IMR-90 (cell line): ENCODE measurements at regions not wholly inside any gene's neighbourhood (a gene's known extent, or its start where the extent isn't known, plus 50 kb on each side); places are given as distances from the start of the nearest gene placed in this dataset.

Source experiments
- ATAC-seq: fragments of 200-7000 bp; cut with Tn5 transposase; 2 replicates; pipeline ENCODE4 v1.9.1; 2020; ENCODE audit warnings: low read depth, mild to moderate bottlenecking, moderate library complexity
- BruUV-seq: library from RNA; stranded (reverse); fragments of 400-500 nt; replicated peaks from 2 replicates; lab custom pipeline; 2021; lab: Mats Ljungman, UMichigan
- CTCF ChIA-PET: fragments of 300-600 bp; formaldehyde crosslinking; extraction: SDS; loops from one replicate; lab custom pipeline; 2021; ENCODE audit warnings: antibody characterized with exemption; lab: Yijun Ruan, JAX
- POLR2A ChIA-PET: fragments of 300-600 bp; sonication (Branson Sonifier 250); formaldehyde crosslinking; loops from one replicate; lab custom pipeline; 2022; ENCODE audit warnings: antibody characterized with exemption; ENCODE audit not compliant: unreplicated experiment; lab: Charles Lee
- DNase-seq: peaks from one replicate; pipeline ENCODE4 v3.0.0; 2013
- H2AFZ ChIP-seq: replicated peaks from 2 replicates; pipeline ENCODE3; 2013; ENCODE audit warnings: low read length, mild to moderate bottlenecking; ENCODE audit not compliant: poor library complexity
- H2AK5ac ChIP-seq: 2 replicates; pipeline ENCODE4 v1.6.1; 2013; ENCODE audit warnings: low read depth, low read length, inconsistent platforms
- H2AK9ac ChIP-seq: replicated peaks from 2 replicates; pipeline ENCODE3; 2013; ENCODE audit warnings: mild to moderate bottlenecking, low read depth, low read length, moderate library complexity; ENCODE audit not compliant: poor library complexity
- H2BK120ac ChIP-seq: 2 replicates; pipeline ENCODE4 v1.6.1; 2013; ENCODE audit warnings: low read depth, low read length, inconsistent platforms
- H2BK15ac ChIP-seq: 3 replicates; pipeline ENCODE4 v1.6.1; 2013; ENCODE audit warnings: low read depth, low read length, inconsistent platforms
- H2BK20ac ChIP-seq: 2 replicates; pipeline ENCODE4 v1.6.1; 2013; ENCODE audit warnings: low read depth, mild to moderate bottlenecking, inconsistent platforms, low read length, moderate library complexity
- H2BK5ac ChIP-seq: 2 replicates; pipeline ENCODE4 v1.6.1; 2013; ENCODE audit warnings: mild to moderate bottlenecking, low read depth, low read length, inconsistent platforms; ENCODE audit not compliant: poor library complexity, severe bottlenecking
- H3K14ac ChIP-seq: replicated peaks from 2 replicates; pipeline ENCODE4 v1.6.1; 2013; ENCODE audit warnings: low read depth, low read length, inconsistent platforms
- H3K18ac ChIP-seq: 2 replicates; pipeline ENCODE4 v1.6.1; 2013; ENCODE audit warnings: low read depth, low read length, control low read depth
- H3K23ac ChIP-seq: 2 replicates; pipeline ENCODE4 v1.6.1; 2013; ENCODE audit warnings: low read depth, low read length, inconsistent platforms
- H3K27ac ChIP-seq: 2 replicates; pipeline ENCODE4 v1.5.1; 2013; ENCODE audit warnings: mild to moderate bottlenecking, control low read depth, low read length; ENCODE audit not compliant: insufficient read depth
- H3K27me3 ChIP-seq: 2 replicates; pipeline ENCODE4 v1.6.1; 2013; ENCODE audit warnings: low read length; ENCODE audit not compliant: control insufficient read depth, insufficient read depth
- H3K36me3 ChIP-seq: 2 replicates; pipeline ENCODE4 v1.6.1; 2013; ENCODE audit warnings: low read length, mixed read lengths; ENCODE audit not compliant: control insufficient read depth, insufficient read depth
- H3K4ac ChIP-seq: 2 replicates; pipeline ENCODE4 v1.6.1; 2013; ENCODE audit warnings: low read depth, low read length, inconsistent platforms
- H3K4me1 ChIP-seq: 2 replicates; pipeline ENCODE4 v1.6.1; 2013; ENCODE audit warnings: low read length, mixed read lengths; ENCODE audit not compliant: control insufficient read depth, insufficient read depth
- H3K4me2 ChIP-seq: 2 replicates; pipeline ENCODE4 v1.6.1; 2013; ENCODE audit warnings: low read depth, mild to moderate bottlenecking, control low read depth, low read length, moderate library complexity
- H3K4me3 ChIP-seq: 2 replicates; pipeline ENCODE4 v1.5.1; 2013; ENCODE audit warnings: low read depth, mild to moderate bottlenecking, control low read depth, low read length, moderate library complexity; ENCODE audit not compliant: insufficient read depth
- H3K56ac ChIP-seq: 2 replicates; pipeline ENCODE4 v1.6.1; 2013; ENCODE audit warnings: low read length, inconsistent platforms; ENCODE audit not compliant: insufficient read depth; ENCODE audit errors: extremely low read depth
- H3K79me1 ChIP-seq, 2 experiments: 2 replicates each; pipeline ENCODE4 v1.6.1; 2013; ENCODE audit warnings: low read length in 2 of 2, inconsistent platforms in 1 of 2, low read depth in 1 of 2
- H3K9ac ChIP-seq: 2 replicates; pipeline ENCODE4 v1.6.1; 2013; ENCODE audit warnings: low read depth, low read length, control low read depth
- H3K9me1 ChIP-seq: 2 replicates; pipeline ENCODE4 v1.6.1; 2013; ENCODE audit warnings: low read length, inconsistent platforms; ENCODE audit not compliant: insufficient read depth
- H3K9me3 ChIP-seq: 2 replicates; pipeline ENCODE4 v1.6.1; 2013; ENCODE audit warnings: low read length; ENCODE audit not compliant: control insufficient read depth, insufficient read depth
- H4K20me1 ChIP-seq: 2 replicates; pipeline ENCODE4 v1.6.1; 2013; ENCODE audit warnings: low read length, inconsistent platforms; ENCODE audit not compliant: insufficient read depth
- H4K5ac ChIP-seq: 2 replicates; pipeline ENCODE4 v1.6.1; 2013; ENCODE audit warnings: mild to moderate bottlenecking, low read depth, low read length, control low read depth
- H4K8ac ChIP-seq, 2 experiments: 2 replicates each; pipeline ENCODE4 v1.6.1; 2013; ENCODE audit warnings: low read depth in 2 of 2, low read length in 2 of 2, control low read depth in 1 of 2, inconsistent platforms in 1 of 2
- H4K91ac ChIP-seq: 2 replicates; pipeline ENCODE4 v1.6.1; 2013; ENCODE audit warnings: low read depth, low read length, inconsistent platforms; ENCODE audit not compliant: insufficient read depth
- BHLHE40 ChIP-seq: fragments of 150-350 bp; IDR thresholded peaks from 2 replicates; pipeline ENCODE4 v1.6.1; 2016; ENCODE audit warnings: mild to moderate bottlenecking, low read depth, low read length
- CTCF ChIP-seq: conservative IDR thresholded peaks from 2 replicates; pipeline ENCODE4 v1.5.1; 2012; ENCODE audit warnings: mild to moderate bottlenecking, low read depth, low read length, improper control_type of control experiment
- ELK1 ChIP-seq: fragments of 150-350 bp; IDR thresholded peaks from 2 replicates; pipeline ENCODE4 v1.6.1; 2016; ENCODE audit warnings: low read depth, mild to moderate bottlenecking, low read length, moderate library complexity, borderline replicate concordance
- FOS ChIP-seq: fragments of 150-350 bp; IDR thresholded peaks from 2 replicates; pipeline ENCODE4 v1.6.1; 2016; ENCODE audit warnings: low read depth, low read length
- MAFK ChIP-seq: IDR thresholded peaks from 2 replicates; pipeline ENCODE4 v1.6.1; 2012; ENCODE audit warnings: low read depth, low read length, improper control_type of control experiment
- MAZ ChIP-seq: IDR thresholded peaks from 2 replicates; pipeline ENCODE4 v1.6.1; 2012; ENCODE audit warnings: low read depth, mild to moderate bottlenecking, low read length, improper control_type of control experiment, moderate library complexity, borderline replicate concordance
- RFX5 ChIP-seq: IDR thresholded peaks from 2 replicates; pipeline ENCODE4 v1.8.0; 2012; ENCODE audit warnings: low read depth, mild to moderate bottlenecking, low read length, moderate library complexity
- SMC3 ChIP-seq: fragments of 150-350 bp; IDR thresholded peaks from 2 replicates; pipeline ENCODE4 v1.6.1; 2016; ENCODE audit warnings: low read depth, mild to moderate bottlenecking, antibody characterized with exemption, low read length, moderate library complexity
- USF2 ChIP-seq: fragments of 150-350 bp; IDR thresholded peaks from 2 replicates; pipeline ENCODE4 v1.6.1; 2017; ENCODE audit warnings: mild to moderate bottlenecking, antibody characterized with exemption, low read length, low read depth
- WGBS, 2 experiments: methylation state at CpG; one replicate each; pipeline versions ENCODE4 v1.1.5 to v1.1.7; 2013; ENCODE audit warnings: missing lambda C conversion rate in 2 of 2; ENCODE audit not compliant: insufficient read length in 1 of 2; ENCODE audit errors: extremely low coverage in 2 of 2; 5-methylcytosine and 5-hydroxymethylcytosine counted together
- dilution Hi-C: fragments of 300-500 bp; cut with HindIII; formaldehyde crosslinking; loops from one replicate; pipeline ENCODE4 v1.14.3; 2018; ENCODE audit warnings: low sequenced_read_pairs; ENCODE audit not compliant: unreplicated experiment
- in situ Hi-C: fragments of 300-500 bp; cut with MboI; formaldehyde crosslinking; loops from 3 replicates; pipeline ENCODE4 v1.14.3; 2019; ENCODE audit warnings: low sequenced_read_pairs, inconsistent platforms, mixed read lengths
- intact Hi-C: fragments of 100-400 bp; cut with micrococcal nuclease; formaldehyde crosslinking; loops from 2 replicates; pipeline ENCODE4 v1.10.0; 2022

GRCh38 chr14:85102591-85102990 lies 427.4 kb upstream of the FLRT2 start:
- H3K56ac ChIP-seq = no peak overlapping the region

More at GRCh38 chr14:85102591-85102990, 427.4 kb upstream of the FLRT2 start:
- no peaks in the 10 kb centered on the region for H4K20me1 ChIP-seq
- BruUV-seq = no TSS peak
- H3K27ac ChIP-seq = no peak overlapping the region
- ATAC-seq = no peak
- 0 out of 2 replicates have a peak, but pooled peaks cover 2% of the 10 kb centered on the region for H3K9me3 ChIP-seq
- H2BK5ac ChIP-seq = no peak overlapping the region
- no peak overlapping the region for H2AK5ac ChIP-seq
- dilution Hi-C loops = no loop called here
- intact Hi-C loops = no loop called here
- no peak overlapping the region for H3K14ac ChIP-seq
- no peak overlapping the region for H4K8ac ChIP-seq
- WGBS, 2 experiments = no CpG with 5 or more reads among the region's 1 CpG
- DNase-seq = no peak
- H3K9ac ChIP-seq = no peak overlapping the region
- no peak overlapping the region for H2BK120ac ChIP-seq
- POLR2A ChIA-PET = no interaction called here
- no peaks in the 10 kb centered on the region for H3K79me1 ChIP-seq
- no peaks in the 10 kb centered on the region for H3K9me1 ChIP-seq
- no peak overlapping the region for H3K23ac ChIP-seq
- in situ Hi-C loops = no loop called here
- H3K27me3 ChIP-seq = no peaks in the 10 kb centered on the region
- H2AK9ac ChIP-seq = no peak overlapping the region
- no peak overlapping the region for H3K4ac ChIP-seq
- no peaks in the 10 kb centered on the region for H3K36me3 ChIP-seq
- no peak overlapping the region for H4K5ac ChIP-seq
- no peak for TF ChIP-seq USF2
- no peak for TF ChIP-seq MAZ
- no peak for TF ChIP-seq FOS
- TF ChIP-seq SMC3 = no peak
- no peak for TF ChIP-seq BHLHE40
- no peak for TF ChIP-seq MAFK
- no peak for TF ChIP-seq RFX5
- TF ChIP-seq CTCF = no peak
- TF ChIP-seq ELK1 = no peak
- CTCF ChIA-PET = no interaction called here
- H3K4me2 ChIP-seq = no peak overlapping the region
- no peak overlapping the region for H4K91ac ChIP-seq
- H2AFZ ChIP-seq = no peak overlapping the region
- no peak overlapping the region for H3K18ac ChIP-seq
- H2BK20ac ChIP-seq = no peak overlapping the region
- H3K4me3 ChIP-seq = no peak overlapping the region
- H3K4me1 ChIP-seq = no peaks in the 10 kb centered on the region
- H2BK15ac ChIP-seq = no peak overlapping the region
